Stimulated activated CD4-positive, alpha-beta T cell treated with anti-CD3 and anti-CD28 coated beads, Interleukin-2, amount 100 ng/mL, for 24 hours (primary cell): ENCODE measurements at regions not wholly inside any gene's neighbourhood (a gene's known extent, or its start where the extent isn't known, plus 50 kb on each side); places are given as distances from the start of the nearest gene placed in this dataset.

ENCODE experiments used
- DNase-seq, 2 donors: peaks; one replicate each; pipeline ENCODE4 v3.0.0-alpha.2; 2020

DNA sequence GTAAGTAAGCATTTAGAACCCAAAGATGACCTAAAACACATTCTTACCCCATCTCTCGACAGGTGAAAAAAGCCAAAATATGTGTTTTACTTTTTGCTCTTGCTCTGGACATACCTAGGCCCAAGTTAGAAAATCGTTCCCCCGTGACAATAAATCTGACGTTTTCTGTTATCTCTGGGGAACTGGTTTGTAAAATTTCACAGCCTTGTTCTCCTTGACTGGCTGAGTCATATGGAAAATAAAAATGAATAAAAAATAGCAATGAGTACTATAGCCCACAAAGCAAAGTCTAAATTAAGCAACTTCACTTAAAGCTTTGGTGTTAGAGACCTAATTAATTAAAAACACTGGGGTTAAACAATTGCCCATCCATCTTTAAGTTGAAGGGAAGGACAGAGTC lies 286.9 kb upstream of the CLINT1 start:
- DNase-seq, result no peak

DNA sequence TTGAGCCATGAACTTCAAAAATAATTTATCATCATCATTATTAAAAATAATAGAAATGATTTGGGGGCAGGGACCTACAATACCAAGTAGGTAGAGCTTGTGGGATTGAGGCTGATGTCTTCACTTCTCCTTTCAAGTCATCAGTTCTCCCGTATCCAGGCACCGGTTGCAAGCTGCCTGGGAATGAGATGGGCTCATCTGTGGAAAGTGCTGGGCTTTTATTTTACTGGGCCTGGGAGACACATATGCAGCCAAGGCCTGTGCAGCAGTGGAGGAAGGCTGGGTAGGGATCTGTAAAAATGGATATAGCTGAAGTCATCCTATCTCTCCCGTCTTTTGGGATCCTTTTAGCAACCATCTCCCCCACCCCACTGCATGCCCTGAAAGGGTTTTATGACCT lies 284.1 kb upstream of the CLINT1 start:
- DNase-seq, result no peak

DNA sequence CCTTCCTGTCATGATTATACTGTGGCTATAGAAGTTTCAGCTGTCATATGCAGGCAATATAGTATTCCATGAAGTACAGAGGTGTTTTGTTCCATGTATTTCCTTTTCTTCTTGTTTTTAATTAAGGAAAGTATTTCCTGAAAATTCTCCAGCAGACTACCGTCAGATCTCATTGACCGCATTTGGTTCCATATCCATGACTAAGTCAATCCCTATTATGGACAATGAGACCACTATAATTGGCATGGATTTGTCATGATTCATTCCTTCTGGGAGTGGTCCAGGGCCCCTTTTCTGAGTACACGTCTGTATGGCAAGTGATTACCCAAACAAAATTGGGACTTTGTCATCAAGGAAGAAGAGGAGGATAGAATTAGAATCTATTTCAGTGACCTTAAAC lies 283.2 kb upstream of the CLINT1 start:
- DNase-seq, result no peak

DNA sequence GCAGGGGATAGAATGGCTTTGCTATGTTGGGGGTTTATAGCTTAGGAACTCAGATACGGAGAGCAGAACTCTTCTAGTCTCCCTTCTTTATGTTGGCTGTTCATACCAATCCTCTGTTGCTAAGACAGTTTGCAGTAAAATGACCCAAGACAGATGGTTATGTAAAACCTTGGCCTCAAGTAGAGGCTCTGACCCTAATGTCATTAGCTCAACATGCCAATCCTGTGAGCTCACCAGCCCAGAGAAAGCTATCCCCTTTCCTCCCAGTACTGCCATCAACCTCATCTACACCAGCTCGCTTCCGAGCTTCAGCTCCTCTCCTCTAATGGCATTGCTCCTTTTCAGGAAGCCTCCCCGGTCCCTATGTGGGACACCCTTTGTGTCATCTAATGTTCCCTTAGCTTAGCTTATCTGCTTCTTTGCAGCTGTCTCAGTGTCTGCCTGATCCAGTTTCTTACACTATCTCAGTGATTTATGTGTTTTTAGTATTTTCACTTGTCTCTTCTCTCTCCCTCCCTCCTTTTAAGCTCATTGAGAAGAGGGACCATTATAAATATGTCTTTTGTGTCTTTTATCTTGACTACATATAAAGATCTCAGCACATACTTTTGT lies 281.3 kb upstream of the CLINT1 start:
- no peak for DNase-seq

DNA sequence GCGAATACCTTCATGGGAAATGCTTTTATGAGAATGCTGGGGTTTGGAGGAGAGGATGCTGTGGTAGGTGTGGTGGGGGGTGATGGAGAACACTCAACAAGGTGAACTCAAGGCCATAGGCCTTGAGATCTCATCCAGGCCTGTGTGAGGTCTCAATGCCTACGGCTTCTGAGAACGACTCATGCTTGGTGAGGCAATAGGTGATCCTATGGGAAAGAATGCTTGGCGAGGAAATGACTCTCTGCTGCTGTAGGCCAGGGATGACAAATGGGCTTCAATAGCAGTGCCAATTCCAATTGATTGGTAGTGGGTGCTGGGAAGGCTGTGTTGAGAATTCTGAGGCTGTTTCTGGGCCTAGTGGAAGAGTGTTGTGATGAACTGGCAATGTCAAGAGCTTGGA lies 280.2 kb upstream of the CLINT1 start:
- no peak for DNase-seq

DNA sequence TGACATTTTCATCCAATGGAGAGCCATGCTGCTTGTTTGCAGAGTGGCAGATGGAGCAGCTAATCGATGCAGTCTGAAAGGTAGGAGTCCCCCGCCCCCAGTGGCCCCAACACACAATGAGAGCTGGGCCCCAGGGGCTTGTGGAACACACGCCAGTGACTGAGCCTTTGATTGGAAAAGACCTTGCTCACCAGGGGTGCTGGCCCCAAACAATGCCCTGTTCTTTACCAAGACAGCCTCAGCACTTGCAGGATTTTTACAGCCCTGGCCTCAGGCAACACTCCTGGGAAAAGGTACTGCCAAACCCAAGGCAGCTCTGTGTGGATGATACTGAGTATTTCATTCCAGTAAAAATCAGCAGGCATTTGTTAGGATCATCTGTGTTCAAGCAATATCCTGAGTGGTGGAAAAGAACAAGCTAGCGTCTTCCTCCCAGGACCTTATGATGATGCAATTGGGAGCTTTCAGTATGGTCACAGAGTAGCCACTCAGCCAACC lies 276.8 kb upstream of the CLINT1 start:
- no peak for DNase-seq

DNA sequence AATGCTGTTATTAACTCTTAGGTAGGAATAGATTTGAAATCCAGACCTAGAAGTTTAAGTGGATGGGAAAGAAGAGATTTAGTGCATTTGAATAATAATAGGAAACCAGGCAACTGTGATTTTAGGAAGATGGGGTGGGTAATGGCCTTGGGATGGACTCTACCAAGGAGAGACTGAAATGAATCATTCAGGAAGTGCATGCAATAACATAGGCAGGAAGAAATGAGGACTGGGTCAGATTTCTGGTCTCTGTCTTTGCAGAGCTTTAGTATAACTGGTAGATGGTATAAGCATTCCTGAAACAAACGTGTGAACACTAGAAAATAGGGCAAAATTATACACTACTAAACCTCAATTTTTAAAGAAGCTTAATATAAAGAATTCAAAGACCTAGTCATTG lies 274.4 kb upstream of the CLINT1 start:
- DNase-seq, result no peak

DNA sequence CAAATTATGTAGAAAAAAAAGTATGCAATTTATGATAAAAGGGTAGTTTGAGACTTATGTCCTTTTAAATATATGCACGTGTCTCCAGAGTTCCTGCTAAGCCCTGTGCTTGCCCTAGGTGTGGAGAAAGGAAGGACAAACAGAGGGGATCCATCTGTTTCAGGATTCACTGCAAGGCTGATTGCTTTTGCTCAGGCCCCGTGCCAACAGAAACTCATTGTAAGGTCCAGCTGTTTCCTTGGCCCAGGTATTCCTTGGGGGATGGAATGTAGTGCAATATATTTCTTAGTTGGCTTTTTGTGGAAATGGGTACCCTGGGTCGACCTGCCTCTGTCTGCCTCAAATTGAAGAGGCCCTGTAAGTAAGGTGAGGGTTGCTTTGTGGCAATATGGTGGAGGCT lies 268.6 kb upstream of the CLINT1 start:
- no peak for DNase-seq

DNA sequence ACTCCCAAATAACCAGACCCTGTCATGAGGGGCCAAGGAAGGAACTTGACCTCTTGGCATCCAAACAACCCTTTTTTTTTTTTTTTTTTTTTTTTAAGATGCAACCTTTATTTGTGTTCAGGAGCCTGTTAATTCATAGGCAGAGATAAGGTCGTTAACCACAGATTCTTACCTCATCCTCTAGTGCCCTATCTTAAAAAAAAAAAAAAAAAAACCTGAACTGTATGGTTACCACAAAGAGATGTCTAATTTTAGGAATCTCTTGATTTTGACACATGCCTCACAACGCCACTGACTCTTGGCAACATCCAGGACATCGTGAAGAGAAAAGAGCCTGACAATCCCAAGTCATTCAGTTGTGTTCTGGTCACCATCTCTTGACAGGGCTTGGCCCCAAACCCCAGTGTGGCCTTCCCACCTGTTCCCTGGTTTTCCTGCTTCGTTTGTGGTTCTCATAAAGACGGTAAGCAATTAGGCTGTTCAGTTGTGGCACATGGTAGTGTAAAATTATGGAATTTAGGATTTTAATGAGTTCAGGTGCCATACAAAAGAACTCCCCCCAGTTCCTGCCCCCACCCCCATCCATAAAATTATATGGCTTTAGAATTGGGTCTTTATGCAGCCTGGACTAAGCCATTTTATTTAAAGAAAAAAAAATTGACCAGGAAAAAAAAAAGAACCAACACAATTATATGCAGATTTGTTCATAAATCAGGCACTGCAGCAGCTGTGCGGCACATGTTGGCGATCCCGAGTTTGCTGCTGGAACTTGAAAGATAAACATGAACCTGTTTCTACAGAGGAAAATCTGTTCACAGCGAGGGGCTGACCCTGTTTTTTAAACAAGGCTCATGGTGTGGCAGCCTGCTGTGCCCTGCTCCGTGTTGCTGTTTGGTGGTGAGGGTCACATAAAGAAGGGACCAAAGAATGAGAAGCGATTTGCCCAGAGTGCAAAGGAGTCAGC lies 267.8 kb upstream of the CLINT1 start:
- DNase-seq, result no peak

DNA sequence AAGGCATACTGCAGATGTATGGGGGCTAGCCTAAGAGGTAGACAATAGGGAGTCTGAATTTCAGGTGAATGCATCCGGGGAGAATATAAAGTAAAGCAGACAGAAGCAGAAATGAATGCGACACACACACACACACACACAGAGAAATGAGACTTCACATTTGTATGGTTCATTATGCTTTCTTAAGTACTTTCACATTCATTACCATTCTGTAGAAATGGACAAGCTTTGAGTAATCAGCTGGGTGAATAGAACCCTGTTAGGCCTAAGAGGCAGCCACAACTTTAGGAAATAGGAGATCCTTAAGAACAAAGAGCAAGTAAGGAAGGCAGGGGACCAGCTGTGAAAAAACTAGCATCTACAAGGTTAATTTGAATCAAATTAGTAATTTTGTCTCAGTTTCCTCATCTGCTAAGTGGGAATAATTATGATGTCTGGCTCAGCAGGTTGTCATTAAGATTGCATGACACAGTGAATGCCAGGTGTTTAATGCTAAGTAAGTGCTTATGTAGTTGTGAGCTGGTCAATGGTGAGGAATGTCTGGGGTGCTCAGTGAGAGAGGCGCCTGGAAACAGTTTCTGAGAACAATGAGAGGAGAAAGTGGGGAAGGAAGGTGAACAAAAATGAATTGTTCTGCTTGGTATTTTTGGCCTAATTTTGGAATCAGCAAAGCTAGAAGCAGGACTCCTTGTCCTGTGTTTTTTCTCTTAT lies 265.8 kb upstream of the CLINT1 start:
- DNase-seq, result no peak

DNA sequence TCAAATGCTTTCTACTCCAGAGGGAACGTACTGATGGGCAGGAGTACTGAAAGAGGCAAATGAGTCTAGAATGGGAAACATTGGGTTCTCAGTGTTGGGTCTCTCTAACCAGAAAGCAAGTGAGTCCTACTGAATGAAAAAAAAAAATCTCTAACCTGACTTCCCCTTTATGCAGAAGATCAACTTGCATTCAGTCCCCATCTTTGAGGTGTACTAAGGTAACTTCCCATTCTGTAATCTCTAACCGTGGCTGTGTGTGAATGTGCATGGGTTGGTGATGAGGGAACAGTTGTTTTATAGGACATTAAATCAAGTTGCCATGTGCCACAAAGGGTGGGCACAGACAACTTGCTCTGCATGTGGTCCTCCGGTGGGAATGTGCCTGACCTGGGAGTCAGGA lies 264.6 kb upstream of the CLINT1 start:
- no peak for DNase-seq

DNA sequence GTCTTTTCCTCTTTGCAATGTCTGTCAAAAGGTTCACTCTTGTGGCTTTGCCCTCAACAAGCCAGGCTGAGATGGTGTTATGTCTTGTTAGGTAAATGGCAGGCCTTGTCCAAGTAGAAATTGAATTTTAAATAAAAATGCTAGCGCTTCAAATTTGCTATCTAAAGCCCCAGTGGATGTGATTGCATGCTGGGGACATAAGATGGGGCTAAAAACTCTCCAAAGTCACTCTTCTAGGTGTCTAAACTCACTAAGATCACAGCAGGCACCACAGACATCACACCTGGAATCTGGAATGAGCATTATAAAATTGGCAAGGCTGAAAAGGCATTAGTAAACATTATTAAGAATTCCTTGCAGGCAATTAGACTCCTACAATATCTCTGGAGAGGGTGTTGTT lies 262.7 kb upstream of the CLINT1 start:
- no peak for DNase-seq

DNA sequence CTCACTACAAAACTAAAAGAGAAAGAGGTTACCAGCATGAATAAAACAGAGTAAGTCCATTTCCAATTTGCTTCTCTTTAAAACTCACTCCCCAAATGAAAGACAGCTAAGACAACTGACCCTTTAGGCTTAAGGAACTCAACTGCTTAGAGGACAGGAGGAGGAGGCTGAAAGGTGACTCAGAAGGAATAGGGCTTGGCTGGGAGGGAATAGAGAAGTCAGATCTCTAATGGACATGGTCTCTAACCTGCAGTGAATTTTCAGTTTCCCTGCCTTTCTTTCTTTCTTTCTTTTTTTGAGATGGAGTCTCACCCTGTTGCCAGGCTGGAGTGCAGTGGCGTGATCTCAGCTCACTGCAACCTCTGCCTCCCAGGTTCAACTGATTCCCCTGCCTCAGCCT lies 261.8 kb upstream of the CLINT1 start:
- no peak for DNase-seq

DNA sequence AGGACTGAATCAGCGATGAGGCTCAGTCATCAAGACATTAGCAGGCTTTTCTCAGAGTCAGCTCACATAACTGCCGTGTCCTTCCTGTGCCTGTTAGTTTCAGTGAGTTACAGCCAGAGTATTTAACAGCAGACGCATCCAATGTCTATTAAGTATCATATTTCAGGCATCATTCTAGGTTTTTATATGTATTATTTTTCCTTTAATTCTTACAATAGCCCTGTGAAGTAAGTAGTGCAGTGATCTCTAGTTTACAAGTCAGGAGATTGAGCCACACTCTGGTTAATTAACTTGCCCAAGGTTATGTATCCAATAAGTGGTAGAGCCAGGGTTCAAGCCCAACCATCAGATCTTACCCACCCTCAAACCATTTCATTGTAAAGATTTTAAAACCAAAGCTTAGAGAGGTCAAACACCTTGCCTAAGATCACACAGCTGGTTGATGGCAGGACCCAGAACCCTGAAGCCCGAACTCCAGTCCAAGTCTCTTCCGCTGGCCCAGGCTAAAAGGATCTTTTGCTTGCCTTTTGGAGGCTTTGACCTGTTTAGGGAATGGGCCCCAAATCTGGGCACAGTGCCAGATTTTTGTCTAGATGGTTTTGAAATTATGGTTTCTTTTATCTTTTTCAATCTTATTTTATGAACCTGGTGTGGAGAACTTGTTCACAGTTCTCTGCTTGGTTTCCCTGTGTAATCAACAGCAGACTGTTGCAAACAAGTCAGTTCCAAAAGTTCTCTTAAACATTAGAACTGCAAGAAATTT lies 261.2 kb upstream of the CLINT1 start:
- no peak for DNase-seq

DNA sequence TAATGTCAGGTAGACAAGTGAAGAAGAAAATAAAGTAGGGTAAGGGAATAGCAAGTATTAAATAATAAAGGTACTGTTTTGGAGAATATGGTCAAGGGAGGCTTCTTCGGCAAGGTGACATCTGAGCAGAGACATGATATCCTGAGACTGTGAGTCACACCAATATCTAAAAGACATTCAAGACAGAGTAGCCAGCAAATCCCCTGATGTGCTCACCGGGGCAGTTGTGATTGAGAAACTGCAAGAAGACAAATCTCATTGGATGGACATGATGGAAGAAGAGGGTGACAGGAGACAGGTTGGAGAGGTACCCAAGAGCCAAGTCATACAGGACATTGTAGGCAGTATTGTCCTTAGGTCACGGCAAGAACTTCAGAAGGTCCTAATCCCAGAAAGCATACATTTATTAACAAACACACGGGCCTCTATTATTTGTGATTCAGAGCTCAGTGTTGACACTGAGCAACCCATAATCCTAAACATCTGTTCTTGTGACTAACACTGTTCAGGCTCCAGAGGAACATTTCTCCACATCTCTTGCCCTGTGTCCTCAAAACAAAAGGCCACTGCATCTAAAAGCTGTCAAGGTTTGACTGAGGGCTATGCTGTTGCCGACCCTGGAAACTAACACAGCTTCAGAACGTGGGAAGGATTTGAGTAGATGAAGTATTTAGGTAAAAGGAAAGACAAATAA lies 258.7 kb upstream of the CLINT1 start:
- no peak for DNase-seq

DNA sequence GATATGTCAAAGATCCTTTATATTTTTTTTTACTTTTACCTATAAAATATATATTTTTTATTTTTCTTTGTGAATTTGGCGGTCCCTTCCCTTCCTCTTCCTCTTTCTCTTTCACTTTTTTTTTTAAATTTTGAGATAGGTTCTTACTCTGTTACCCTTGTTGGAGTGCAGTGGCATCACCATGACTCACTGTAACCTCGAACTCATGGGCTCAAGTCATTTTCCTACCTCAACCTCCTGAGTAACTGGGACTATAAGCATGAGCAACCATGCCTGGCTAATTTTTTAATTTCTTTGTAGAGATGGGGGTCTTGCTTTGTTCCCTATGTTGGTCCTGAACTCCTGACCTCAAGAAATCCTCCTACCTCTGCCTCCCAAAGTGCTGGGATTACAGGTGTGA lies 258.0 kb upstream of the CLINT1 start:
- DNase-seq, result no peak

DNA sequence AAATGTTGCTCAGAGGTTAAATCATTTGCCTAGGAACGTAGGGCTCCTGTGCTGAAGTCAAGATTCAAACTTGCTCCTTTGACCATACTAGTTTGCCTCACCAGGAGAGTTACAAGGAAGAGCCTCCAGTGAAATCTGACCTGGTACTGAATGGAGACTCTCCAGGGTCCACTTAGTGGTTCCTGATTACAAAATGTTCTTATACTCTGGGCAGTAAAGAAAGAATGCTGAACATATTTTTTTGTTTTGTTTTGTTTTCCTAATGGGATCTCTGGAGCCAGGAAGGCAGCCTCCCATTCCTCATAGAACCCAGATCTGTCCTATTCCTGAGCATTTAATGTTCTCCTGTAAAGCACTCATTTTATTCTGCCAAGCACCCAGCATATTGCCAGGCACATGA lies 256.5 kb upstream of the CLINT1 start:
- no peak for DNase-seq

DNA sequence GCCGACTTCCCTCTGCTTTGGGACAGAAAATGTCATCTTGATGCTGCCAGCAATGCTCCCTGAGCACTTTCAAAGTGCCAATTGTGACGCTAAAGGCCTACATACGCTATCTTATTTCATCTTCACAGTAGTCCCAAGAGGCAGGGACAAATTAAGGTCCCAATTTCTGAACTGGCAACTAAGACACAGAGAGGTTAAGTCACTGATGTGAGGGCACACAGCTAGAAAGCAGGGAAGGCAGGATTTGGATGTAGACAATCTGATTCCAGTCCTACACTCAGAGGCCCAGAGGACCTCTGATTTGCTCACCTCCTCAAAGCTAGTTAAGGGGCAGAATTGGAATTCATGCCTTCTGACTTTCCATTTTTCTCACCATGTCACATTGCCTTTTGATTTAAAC lies 249.2 kb upstream of the CLINT1 start:
- no peak for DNase-seq

DNA sequence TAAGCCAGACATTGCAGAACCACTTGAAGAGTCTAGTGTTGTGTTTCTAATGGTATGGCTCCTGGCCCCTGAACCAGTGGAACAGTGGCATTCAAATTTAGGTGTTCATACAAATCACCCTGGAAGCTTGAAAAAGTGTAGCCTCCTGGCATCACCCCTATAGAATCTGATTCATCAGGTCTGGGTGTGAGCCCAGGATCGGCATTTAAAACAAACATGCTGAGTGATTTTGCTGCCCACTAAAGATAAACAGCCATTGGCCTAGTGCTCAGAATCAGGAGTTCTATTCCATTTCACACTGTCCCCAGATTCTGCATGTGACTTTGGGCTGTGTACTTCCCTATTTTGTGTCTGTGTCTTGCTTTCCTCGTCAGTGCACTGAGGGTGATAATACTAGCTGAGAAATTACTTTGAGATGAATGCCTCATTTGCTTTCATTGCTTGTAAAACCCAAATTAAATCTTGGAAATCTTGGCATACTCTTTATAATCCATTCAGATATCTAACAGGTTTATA lies 241.5 kb upstream of the CLINT1 start:
- no peak for DNase-seq

DNA sequence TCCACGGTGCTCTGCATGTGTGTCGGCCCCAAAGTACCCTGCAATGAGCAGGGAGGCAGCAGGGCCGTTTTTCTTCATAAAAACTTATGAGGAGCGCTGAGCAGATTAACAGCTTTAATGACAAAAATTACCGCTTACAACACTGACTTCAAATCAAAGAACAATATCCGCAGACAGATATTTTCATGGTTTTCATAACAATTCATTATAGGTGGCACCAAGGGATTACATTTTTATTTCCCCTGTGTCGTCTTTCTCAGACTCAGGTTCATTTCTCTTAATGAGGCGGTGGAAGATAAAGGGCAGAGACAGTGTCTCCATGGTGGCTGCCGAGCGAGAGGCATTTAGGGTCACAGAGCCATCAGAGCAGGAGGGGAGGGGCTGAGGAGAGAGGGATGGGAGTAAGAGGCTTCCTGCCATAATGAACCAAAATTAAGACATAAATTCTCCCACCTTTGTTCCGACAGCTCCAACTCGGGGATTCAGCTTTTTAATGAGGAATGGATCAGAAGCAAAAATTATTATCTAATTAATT lies 240.7 kb upstream of the CLINT1 start:
- no peak for DNase-seq

DNA sequence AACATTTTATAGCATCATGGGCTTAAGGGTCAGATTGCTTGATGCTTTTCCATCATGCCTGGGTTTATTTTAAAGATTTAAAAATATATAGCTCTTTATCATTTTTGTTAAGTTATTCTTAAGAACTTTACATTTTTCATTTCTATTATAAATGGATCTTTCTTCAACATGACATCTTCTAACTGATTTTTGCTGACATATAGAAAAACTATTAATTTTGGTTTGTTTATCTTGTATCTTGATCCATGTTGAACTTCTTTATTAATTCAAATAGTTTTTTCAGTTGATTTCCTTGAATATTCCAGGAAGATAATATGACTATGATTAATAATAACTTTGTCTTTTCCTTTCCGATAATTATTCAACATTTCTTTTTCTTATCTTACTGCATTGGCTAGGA lies 237.9 kb upstream of the CLINT1 start:
- DNase-seq, result no peak

DNA sequence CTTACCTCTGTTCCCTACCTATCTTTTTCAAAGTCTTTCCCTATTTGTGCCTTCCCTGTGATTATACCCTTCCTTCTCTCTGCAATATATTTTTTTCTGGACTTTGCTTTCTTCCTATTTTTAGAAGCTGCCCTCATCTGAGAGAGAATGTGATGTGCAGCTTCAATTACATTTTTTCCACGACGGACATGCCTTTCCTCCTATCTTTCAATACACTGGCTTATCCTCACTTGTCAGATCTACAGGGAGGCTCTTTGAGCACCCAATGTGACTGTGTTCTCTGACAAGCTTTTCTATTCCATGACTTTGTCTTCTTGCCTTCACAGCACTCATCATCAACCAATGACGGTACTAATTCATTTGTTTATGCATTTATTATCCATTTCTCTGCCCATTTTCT lies 227.9 kb upstream of the CLINT1 start:
- no peak for DNase-seq
